HG03439 (cell line): ENCODE measurements at regions not wholly inside any gene's neighbourhood (a gene's known extent, or its start where the extent isn't known, plus 50 kb on each side); places are given as distances from the start of the nearest gene placed in this dataset.

Source experiments
- ATAC-seq: cut with Tn5 transposase; IDR thresholded peaks from one replicate; pipeline ENCODE4 v1.9.1; 2021; ENCODE audit warnings: mild to moderate bottlenecking, moderate library complexity; ENCODE audit not compliant: unreplicated experiment

DNA sequence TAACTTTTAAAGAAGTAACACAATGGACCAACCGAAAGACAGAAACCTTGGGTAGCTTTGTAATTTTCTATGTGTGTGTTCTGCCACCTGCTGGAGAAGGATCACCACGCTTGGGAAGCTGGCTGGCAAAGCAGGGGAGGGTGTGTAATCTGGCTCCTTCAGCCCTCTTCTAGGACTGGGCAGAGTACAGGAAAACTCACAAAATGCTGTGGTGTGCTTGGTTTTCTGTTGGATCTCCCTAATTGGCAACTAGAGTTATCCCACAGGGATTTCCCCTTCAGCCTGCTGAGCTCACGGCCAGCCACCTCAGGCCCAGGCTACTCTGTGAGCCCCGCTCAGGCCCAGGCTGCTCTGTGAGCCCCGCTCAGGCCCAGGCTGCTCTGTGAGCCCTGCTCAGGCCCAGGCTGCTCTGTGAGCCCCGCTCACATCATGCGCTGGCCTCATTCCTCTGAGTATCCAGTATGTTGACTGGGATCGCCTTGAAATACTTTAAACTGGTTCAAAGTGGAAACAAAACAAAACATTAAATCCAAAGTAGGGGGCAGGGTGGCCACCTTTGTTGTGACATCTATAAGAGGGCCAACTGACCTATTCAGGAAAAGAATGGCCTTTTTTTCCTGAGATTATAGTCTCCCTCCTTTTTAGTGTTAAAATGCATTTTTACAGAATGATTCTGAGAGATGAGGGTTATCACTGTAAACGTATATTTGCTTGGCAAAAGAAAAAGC lies 52.0 kb upstream of the RNU6-8 start:
- peak; percentile 55 for ATAC-seq

- ATAC-seq: no peak
Measured at GRCh38 chr14:32255789-32256188, 52.7 kb upstream of the RNU6-8 start.

- ATAC-seq: no peak
Measured at GRCh38 chr14:32256576-32256975, 53.5 kb upstream of the RNU6-8 start.

GRCh38 chr14:32258336-32258993 lies 55.4 kb upstream of the RNU6-8 start:
- ATAC-seq: no peak

- ATAC-seq: peak; percentile 74
Measured at GRCh38 chr14:32259368-32260013, 56.4 kb upstream of the RNU6-8 start.

- no peak for ATAC-seq
Measured at GRCh38 chr14:32263939-32264567, 61.0 kb upstream of the RNU6-8 start.

DNA sequence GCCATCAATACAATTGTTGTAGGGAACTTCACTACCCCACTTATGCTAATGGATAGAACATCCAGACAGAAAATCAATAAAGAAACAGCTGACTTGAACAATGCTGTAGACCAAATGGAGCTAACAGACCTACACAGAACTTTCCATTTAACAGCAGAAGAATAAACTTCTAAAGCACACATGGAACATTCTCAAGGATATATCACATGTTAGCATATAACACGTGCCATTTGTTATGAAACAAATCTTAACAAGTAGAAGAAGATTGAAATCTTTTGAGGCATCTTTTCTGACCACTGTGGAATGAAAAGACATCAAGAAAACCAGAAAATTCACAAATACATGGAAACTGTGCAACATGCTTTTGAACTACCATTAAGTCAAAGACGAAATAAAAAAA lies 62.5 kb upstream of the RNU6-8 start:
- no peak for ATAC-seq

DNA sequence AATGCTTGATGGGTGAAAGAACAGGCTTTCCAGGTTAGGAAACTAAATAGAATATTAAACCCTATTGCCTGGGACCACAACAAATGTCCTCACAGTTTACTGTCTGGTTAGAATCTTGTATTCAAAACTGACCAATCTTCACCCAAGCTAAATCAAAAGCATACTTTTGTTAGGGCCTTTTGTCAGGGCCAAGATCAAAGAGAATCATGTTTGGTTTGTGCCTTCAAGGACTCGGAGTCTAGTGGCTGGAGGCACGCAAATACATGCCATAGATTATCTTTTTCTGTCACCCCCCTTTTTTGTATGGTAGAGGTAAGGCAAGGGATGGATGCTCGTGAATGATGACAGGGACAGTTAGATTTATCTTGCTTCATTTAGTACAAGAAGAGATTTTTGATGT lies 51.1 kb upstream of the AKAP6 start:
- no peak for ATAC-seq
